Keratinocyte (primary cell): ENCODE measurements at regions not wholly inside any gene's neighbourhood (a gene's known extent, or its start where the extent isn't known, plus 50 kb on each side); places are given as distances from the start of the nearest gene placed in this dataset.

ENCODE experiments used
- DNase-seq: peaks from one replicate; pipeline ENCODE4 v3.0.0-alpha.2; 2011; ENCODE audit warnings: low read depth, missing footprints, low spot score
- FAIRE-seq: peaks from 2 replicates; lab custom pipeline; 2011; peaks lifted over from hg19 to GRCh38; lab: Jason Lieb, UNC
- H2AFZ ChIP-seq: 2 replicates; pipeline ENCODE4 v1.6.0; 2012; ENCODE audit warnings: low read length, control low read depth, inconsistent platforms; ENCODE audit not compliant: control insufficient read depth
- H3K27ac ChIP-seq: 2 replicates; pipeline ENCODE4 v1.5.1; 2011; ENCODE audit warnings: low read length; ENCODE audit not compliant: control insufficient read depth, insufficient read depth
- H3K27me3 ChIP-seq: 3 replicates; pipeline ENCODE4 v1.6.0; 2011; ENCODE audit warnings: low read length; ENCODE audit not compliant: control insufficient read depth, insufficient read depth; ENCODE audit errors: extremely low read depth
- H3K36me3 ChIP-seq, 2 experiments: 2 replicates in 1 of 2; 3 replicates in 1 of 2; pipeline ENCODE4 v1.5.1; 2011; ENCODE audit warnings: low read length in 2 of 2, mild to moderate bottlenecking in 1 of 2; ENCODE audit not compliant: control insufficient read depth in 2 of 2, insufficient read depth in 2 of 2; ENCODE audit errors: extremely low read depth in 1 of 2
- H3K4me1 ChIP-seq: 3 replicates; pipeline ENCODE4 v1.5.1; 2011; ENCODE audit warnings: low read length; ENCODE audit not compliant: control insufficient read depth, insufficient read depth; ENCODE audit errors: extremely low read depth
- H3K4me2 ChIP-seq: 3 replicates; pipeline ENCODE4 v1.6.0; 2011; ENCODE audit warnings: low read depth, low read length; ENCODE audit not compliant: control insufficient read depth, insufficient read depth; ENCODE audit errors: extremely low read depth
- H3K4me3 ChIP-seq, 3 experiments: fragments of 200-600 bp in 1 of 3; sonication (generic) in 1 of 3; 2 replicates in 2 of 3; 3 replicates in 1 of 3; pipeline ENCODE4 v1.5.1; 2011 to 2016; ENCODE audit warnings: low read length in 3 of 3, mild to moderate bottlenecking in 3 of 3, control low read depth in 2 of 3, inconsistent platforms in 1 of 3, low read depth in 1 of 3, mixed read lengths in 1 of 3, mixed run types in 1 of 3, moderate library complexity in 1 of 3; ENCODE audit not compliant: control insufficient read depth in 2 of 3, insufficient read depth in 2 of 3; ENCODE audit errors: extremely low read depth in 1 of 3
- H3K79me2 ChIP-seq: 2 replicates; pipeline ENCODE4 v1.6.0; 2012; ENCODE audit warnings: low read length; ENCODE audit not compliant: control insufficient read depth, insufficient read depth
- H3K9ac ChIP-seq: 3 replicates; pipeline ENCODE4 v1.6.0; 2011; ENCODE audit warnings: low read length; ENCODE audit not compliant: control insufficient read depth, insufficient read depth; ENCODE audit errors: extremely low read depth
- H3K9me1 ChIP-seq: 3 replicates; pipeline ENCODE4 v1.6.0; 2011; ENCODE audit warnings: low read length; ENCODE audit not compliant: control insufficient read depth, insufficient read depth; ENCODE audit errors: extremely low read depth
- H3K9me3 ChIP-seq: 2 replicates; pipeline ENCODE4 v1.5.1; 2012; ENCODE audit warnings: low read depth, low read length; ENCODE audit not compliant: control insufficient read depth
- H4K20me1 ChIP-seq: 3 replicates; pipeline ENCODE4 v1.6.0; 2011; ENCODE audit warnings: low read length; ENCODE audit not compliant: control insufficient read depth, insufficient read depth; ENCODE audit errors: extremely low read depth
- CTCF ChIP-seq, 3 experiments: IDR thresholded peaks in 1 of 3; conservative IDR thresholded peaks in 1 of 3; optimal IDR thresholded peaks in 1 of 3; 2 replicates in 2 of 3; 3 replicates in 1 of 3; pipeline versions ENCODE3 to v1.5.1; 2011; ENCODE audit warnings: low read length in 3 of 3, mild to moderate bottlenecking in 3 of 3, moderate library complexity in 2 of 3, control low read depth in 1 of 3, inconsistent platforms in 1 of 3; ENCODE audit not compliant: insufficient read depth in 2 of 3; ENCODE audit errors: extremely low read depth in 1 of 3
- EZH2 ChIP-seq: IDR thresholded peaks from one replicate; pipeline ENCODE4 v1.6.1; 2012; ENCODE audit warnings: inconsistent platforms, mild to moderate bottlenecking, low read length, moderate library complexity
- dilution Hi-C: fragments of 300-500 bp; cut with MboI; formaldehyde crosslinking; loops from one replicate; pipeline ENCODE4 v1.7.0; 2020; ENCODE audit warnings: low sequenced_read_pairs; ENCODE audit not compliant: extremely low pct_ligation_motif_present

- Histone ChIP-seq H3K4me2 (no peak overlapping the region), H4K20me1 (no peaks in the 10 kb centered on the region), H2AFZ (no peak overlapping the region), H3K4me1 (no peaks in the 10 kb centered on the region), H3K4me3 (no peak overlapping the region), H3K79me2 (no peaks in the 10 kb centered on the region), H3K9me1 (no peaks in the 10 kb centered on the region), H3K9me3 (no peaks in the 10 kb centered on the region), H3K36me3 (no peaks in the 10 kb centered on the region), H3K27me3 (no peaks in the 10 kb centered on the region), H3K9ac (no peak overlapping the region), H3K27ac (no peak overlapping the region)
- no peak for DNase-seq
- TF ChIP-seq CTCF (optimal IDR thresholded peaks at IDR 0.05 in 1 of 3, IDR thresholded peaks at IDR 0.05 in 1 of 3, conservative IDR thresholded peaks at IDR 0.05 in 1 of 3; ENCODE audit: extremely low read depth in 1 of 3, insufficient read depth in 2 of 3, low read length in 3 of 3) (no peak), EZH2 (no peak)
- FAIRE-seq: no peak
- dilution Hi-C loops: no loop called here
Measured at GRCh38 chr11:37689951-37690350, 1091.9 kb upstream of the RAG2 start.

DNA sequence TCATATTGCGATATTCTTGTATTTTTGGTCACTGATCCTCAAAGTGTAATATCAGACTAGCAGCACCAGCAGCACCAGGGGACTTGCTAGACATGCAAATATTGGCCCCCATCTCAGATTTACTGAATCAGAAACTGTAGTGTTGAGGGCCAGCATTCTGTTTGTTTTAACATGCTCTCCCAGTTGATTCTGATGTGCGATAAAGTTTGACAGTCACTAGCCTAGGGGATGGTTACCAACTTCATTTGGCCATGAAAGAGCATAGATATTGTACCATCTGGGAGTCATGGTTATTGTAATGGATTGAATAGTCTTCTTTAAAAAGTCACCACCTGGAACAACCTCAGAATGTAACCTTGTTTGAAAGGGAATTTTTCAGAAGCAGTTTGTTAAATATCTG, 1090.4 kb upstream of the RAG2 start:
- H3K27ac ChIP-seq: no peak overlapping the region
- H3K4me1 ChIP-seq: no peaks in the 10 kb centered on the region
- H3K4me2 ChIP-seq: no peak overlapping the region
- no peaks in the 10 kb centered on the region for H3K36me3 ChIP-seq
- DNase-seq (no peak), FAIRE-seq (no peak)
- no peaks in the 10 kb centered on the region for H3K9me3 ChIP-seq
- H3K4me3 ChIP-seq: no peak overlapping the region
- TF ChIP-seq EZH2 (no peak), CTCF (optimal IDR thresholded peaks at IDR 0.05 in 1 of 3, IDR thresholded peaks at IDR 0.05 in 1 of 3, conservative IDR thresholded peaks at IDR 0.05 in 1 of 3; ENCODE audit: extremely low read depth in 1 of 3, insufficient read depth in 2 of 3, low read length in 3 of 3) (no peak)
- no peak overlapping the region for H3K9ac ChIP-seq
- no peaks in the 10 kb centered on the region for H4K20me1 ChIP-seq
- no peaks in the 10 kb centered on the region for H3K27me3 ChIP-seq
- dilution Hi-C loops: no loop called here
- no peak overlapping the region for H2AFZ ChIP-seq
- H3K79me2 ChIP-seq: no peaks in the 10 kb centered on the region
- H3K9me1 ChIP-seq: no peaks in the 10 kb centered on the region
